Esophagus squamous epithelium (tissue), 5 donors: ENCODE measurements at regions not wholly inside any gene's neighbourhood (a gene's known extent, or its start where the extent isn't known, plus 50 kb on each side); places are given as distances from the start of the nearest gene placed in this dataset.

Source experiments
- DNase-seq: peaks from one replicate; lab custom pipeline; 2025; lab: John Stamatoyannopoulos, UW
- H3K27ac ChIP-seq, 4 donors: fragments of 200-600 bp; sonication (generic); one replicate each; pipeline ENCODE4 v1.5.1; 2016 to 2019; ENCODE audit warnings: mild to moderate bottlenecking in 1 of 4
- H3K27me3 ChIP-seq, 4 donors: fragments of 200-600 bp; sonication (generic); 1 replicate in 3 of 4; 2 replicates in 1 of 4; pipeline versions ENCODE4 v1.5.1 to v1.6.0; 2017 to 2021; ENCODE audit warnings: antibody characterized with exemption in 1 of 4
- H3K36me3 ChIP-seq, 3 donors: fragments of 200-600 bp; sonication (generic); one replicate each; pipeline ENCODE4 v1.5.1; 2016 to 2019
- H3K4me1 ChIP-seq, 3 donors: fragments of 200-600 bp; sonication (generic); one replicate each; pipeline ENCODE4 v1.5.1; 2017 to 2019
- H3K4me3 ChIP-seq, 4 donors: fragments of 200-600 bp; sonication (generic); 1 replicate in 3 of 4; 2 replicates in 1 of 4; pipeline ENCODE4 v1.5.1; 2016 to 2019; ENCODE audit warnings: mild to moderate bottlenecking in 2 of 4, moderate library complexity in 1 of 4
- H3K9me3 ChIP-seq, 3 donors: fragments of 200-600 bp; sonication (generic); one replicate each; pipeline ENCODE4 v1.5.1; 2016 to 2019
- POLR2A ChIP-seq, 4 donors: fragments of 450-650 bp; IDR thresholded peaks; one replicate each; pipeline ENCODE4 v1.6.1; 2017; ENCODE audit warnings: antibody characterized with exemption in 4 of 4, mild to moderate bottlenecking in 4 of 4, moderate library complexity in 3 of 4
- WGBS, 2 donors: methylation state at CpG; one replicate each; pipeline ENCODE4 v1.1.5; 2018; 5-methylcytosine and 5-hydroxymethylcytosine counted together
- intact Hi-C: fragments of 100-400 bp; cut with DNase I; formaldehyde crosslinking; loops from one replicate; pipeline ENCODE4 v1.15.0; 2022
- small RNA-seq, 4 donors: library from RNA; depleted of rRNA; stranded (forward); fragments of <200 nt; gene quantifications; one replicate each; pipeline ENCODE3, GENCODE V24; 2016
- TF ChIP-seq, protein P1 (sequence below), 6 experiments: fragments of 450-650 bp in 4 of 6; fragments of 200-600 bp in 2 of 6; sonication (generic) in 2 of 6; IDR thresholded peaks; one replicate each; pipeline ENCODE4 v1.5.1; 2016 to 2019; ENCODE audit warnings: antibody characterized with exemption in 6 of 6, mild to moderate bottlenecking in 4 of 6, moderate library complexity in 4 of 6
- donor health status: DM: yes; HTN: yes; CAD: no.

DNA sequence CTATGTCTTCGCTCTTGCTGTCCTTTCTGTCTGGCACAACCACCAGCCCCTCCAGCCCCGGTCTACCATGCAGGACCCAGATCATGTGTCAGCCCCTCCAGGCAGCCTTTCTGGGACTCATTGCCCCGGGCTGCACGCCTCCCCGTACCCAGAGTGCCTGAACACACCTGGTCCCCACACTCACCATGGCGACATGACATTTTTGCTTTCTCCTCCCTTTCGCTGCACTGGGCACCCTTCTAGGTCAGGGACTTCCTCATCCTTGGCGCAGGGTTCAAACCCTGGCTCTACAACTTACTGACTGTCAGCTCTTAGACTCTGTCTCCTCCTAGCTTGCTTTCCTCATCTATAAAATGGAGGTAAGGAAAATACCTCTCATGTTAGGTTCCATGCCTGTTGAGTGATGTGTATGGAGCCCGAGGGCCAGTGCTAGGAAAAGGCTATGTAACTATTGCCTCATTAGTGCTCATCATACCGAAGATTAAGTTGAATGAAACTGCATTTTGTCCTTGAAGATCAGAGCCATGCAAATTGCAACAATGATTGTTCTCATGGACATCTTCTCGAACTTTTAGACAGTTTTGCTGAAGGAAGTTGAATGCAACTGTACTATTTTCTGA is 49.7 kb upstream of the TIAM2 start:
- H3K9me3 ChIP-seq: no peaks in the 10 kb centered on the region
- no peak overlapping the region for H3K27ac ChIP-seq
- no peaks in the 10 kb centered on the region for H3K27me3 ChIP-seq
- 92 to 94% methylated on average over 11 of the region's 11 CpGs for WGBS, 2 donors
- intact Hi-C loops: no loop called here
- H3K4me1 ChIP-seq: no peaks in the 10 kb centered on the region
- no peak for DNase-seq
- H3K4me3 ChIP-seq: no peak overlapping the region
- H3K36me3 ChIP-seq: peaks cover 0 to 20% (median 0%) of the 10 kb centered on the region in 3 donors
- no peak for TF ChIP-seq POLR2A (IDR thresholded peaks at IDR 0.05)
- TF ChIP-seq, protein P1, sequence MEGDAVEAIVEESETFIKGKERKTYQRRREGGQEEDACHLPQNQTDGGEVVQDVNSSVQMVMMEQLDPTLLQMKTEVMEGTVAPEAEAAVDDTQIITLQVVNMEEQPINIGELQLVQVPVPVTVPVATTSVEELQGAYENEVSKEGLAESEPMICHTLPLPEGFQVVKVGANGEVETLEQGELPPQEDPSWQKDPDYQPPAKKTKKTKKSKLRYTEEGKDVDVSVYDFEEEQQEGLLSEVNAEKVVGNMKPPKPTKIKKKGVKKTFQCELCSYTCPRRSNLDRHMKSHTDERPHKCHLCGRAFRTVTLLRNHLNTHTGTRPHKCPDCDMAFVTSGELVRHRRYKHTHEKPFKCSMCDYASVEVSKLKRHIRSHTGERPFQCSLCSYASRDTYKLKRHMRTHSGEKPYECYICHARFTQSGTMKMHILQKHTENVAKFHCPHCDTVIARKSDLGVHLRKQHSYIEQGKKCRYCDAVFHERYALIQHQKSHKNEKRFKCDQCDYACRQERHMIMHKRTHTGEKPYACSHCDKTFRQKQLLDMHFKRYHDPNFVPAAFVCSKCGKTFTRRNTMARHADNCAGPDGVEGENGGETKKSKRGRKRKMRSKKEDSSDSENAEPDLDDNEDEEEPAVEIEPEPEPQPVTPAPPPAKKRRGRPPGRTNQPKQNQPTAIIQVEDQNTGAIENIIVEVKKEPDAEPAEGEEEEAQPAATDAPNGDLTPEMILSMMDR (IDR thresholded peaks at IDR 0.05): no peak

Small RNAs in the stretch of these regions (small RNA-seq; reads per million reads assigned to genes)
- 0 reads per million in 4 donors for gene RF00096
